LNCAP (cell line): ENCODE measurements at regions not wholly inside any gene's neighbourhood (a gene's known extent, or its start where the extent isn't known, plus 50 kb on each side); places are given as distances from the start of the nearest gene placed in this dataset.

Source experiments
- CTCF ChIP-seq: fragments of 450-650 bp; IDR thresholded peaks from 2 replicates; pipeline ENCODE4 v1.5.1; 2017; ENCODE audit warnings: mild to moderate bottlenecking

- TF ChIP-seq CTCF: no peak
Observed at GRCh38 chr10:2387672-2388071, 650.3 kb upstream of the ADARB2 start.

GRCh38 chr10:2387261-2387660, 649.9 kb upstream of the ADARB2 start:
- TF ChIP-seq CTCF: no peak

- TF ChIP-seq CTCF: no peak
Observed at GRCh38 chr10:2380218-2380617, 642.9 kb upstream of the ADARB2 start.

- TF ChIP-seq CTCF: no peak
Observed at GRCh38 chr10:2367083-2367482, 629.8 kb upstream of the ADARB2 start.

GRCh38 chr10:2366264-2366931, 629.1 kb upstream of the ADARB2 start:
- no peak for TF ChIP-seq CTCF

GRCh38 chr10:2362331-2362730, 625.0 kb upstream of the ADARB2 start:
- no peak for TF ChIP-seq CTCF

- TF ChIP-seq CTCF: no peak
Observed at GRCh38 chr10:2358586-2358985, 621.3 kb upstream of the ADARB2 start.

GRCh38 chr10:2356670-2357069, 619.3 kb upstream of the ADARB2 start:
- no peak for TF ChIP-seq CTCF
